Epidermal melanocyte (primary cell): ENCODE measurements at regions not wholly inside any gene's neighbourhood (a gene's known extent, or its start where the extent isn't known, plus 50 kb on each side); places are given as distances from the start of the nearest gene placed in this dataset.

Experiments
- DNase-seq: peaks from one replicate; pipeline ENCODE4 v3.0.0; 2011; ENCODE audit warnings: low spot score; ENCODE audit not compliant: insufficient read length

GRCh38 chr16:17861981-17862479, 391.3 kb upstream of the XYLT1 start:
- no peak for DNase-seq

GRCh38 chr16:17858061-17858460, 387.3 kb upstream of the XYLT1 start:
- no peak for DNase-seq

GRCh38 chr16:17853958-17854357, 383.2 kb upstream of the XYLT1 start:
- DNase-seq, result no peak

GRCh38 chr16:17852977-17853702, 382.4 kb upstream of the XYLT1 start:
- DNase-seq, result no peak

- no peak for DNase-seq
Observed at GRCh38 chr16:17850581-17851250, 380.0 kb upstream of the XYLT1 start.

GRCh38 chr16:17847234-17847795, 376.6 kb upstream of the XYLT1 start:
- no peak for DNase-seq

GRCh38 chr16:17846030-17846429, 375.3 kb upstream of the XYLT1 start:
- DNase-seq, result no peak

- no peak for DNase-seq
Observed at GRCh38 chr16:17845031-17845430, 374.3 kb upstream of the XYLT1 start.

GRCh38 chr16:17843905-17844304, 373.1 kb upstream of the XYLT1 start:
- no peak for DNase-seq

- no peak for DNase-seq
Observed at GRCh38 chr16:17839907-17840306, 369.1 kb upstream of the XYLT1 start.

GRCh38 chr16:17839272-17839671, 368.5 kb upstream of the XYLT1 start:
- no peak for DNase-seq

GRCh38 chr16:17836868-17837602, 366.3 kb upstream of the XYLT1 start:
- DNase-seq, result no peak

- DNase-seq, result no peak
Observed at GRCh38 chr16:17835118-17835876, 364.5 kb upstream of the XYLT1 start.

GRCh38 chr16:17832738-17833137, 362.0 kb upstream of the XYLT1 start:
- DNase-seq, result no peak

GRCh38 chr16:17831330-17831729, 360.6 kb upstream of the XYLT1 start:
- DNase-seq, result no peak

GRCh38 chr16:17830651-17831050, 359.9 kb upstream of the XYLT1 start:
- no peak for DNase-seq

GRCh38 chr16:17829811-17830210, 359.1 kb upstream of the XYLT1 start:
- no peak for DNase-seq

GRCh38 chr16:17828012-17828411, 357.3 kb upstream of the XYLT1 start:
- no peak for DNase-seq

GRCh38 chr16:17827313-17827712, 356.6 kb upstream of the XYLT1 start:
- no peak for DNase-seq

GRCh38 chr16:17817943-17818342, 347.2 kb upstream of the XYLT1 start:
- DNase-seq, result no peak

- no peak for DNase-seq
Observed at GRCh38 chr16:17817260-17817659, 346.5 kb upstream of the XYLT1 start.
